ENCODE measurements at regions not wholly inside any gene's neighbourhood (a gene's known extent, or its start where the extent isn't known, plus 50 kb on each side); places are given as distances from the start of the nearest gene placed in this dataset.

GRCh38 chr1:185681034-185681633, 53.1 kb upstream of the HMCN1 start:
- Histone ChIP-seq H3K36me3 (no peaks in the 10 kb centered on the region), H3K4me3 (no peak overlapping the region), H3K4me1 (ENCODE audit: low read depth) (peaks cover 5% of the 10 kb centered on the region), H3K9me3 (ENCODE audit: low read depth) (no peaks in the 10 kb centered on the region), H3K27me3 (peaks cover 9% of the 10 kb centered on the region), H3K27ac (no peak overlapping the region)
- peak; percentile 64 to 65 for DNase-seq (ENCODE audit: low read depth in 1 of 2, low spot score in 1 of 2)
- peak; percentile 68 for TF ChIP-seq CTCF (IDR thresholded peaks at IDR 0.05; ENCODE audit: low read depth, low read length)

GRCh38 chr1:185680453-185680852, 53.7 kb upstream of the HMCN1 start:
- TF ChIP-seq CTCF (IDR thresholded peaks at IDR 0.05; ENCODE audit: low read depth, low read length): no peak
- H3K36me3 ChIP-seq: no peaks in the 10 kb centered on the region
- no peaks in the 10 kb centered on the region for H3K9me3 ChIP-seq (ENCODE audit: low read depth)
- H3K4me1 ChIP-seq (ENCODE audit: low read depth): peaks cover 6% of the 10 kb centered on the region
- no peak overlapping the region for H3K27ac ChIP-seq
- DNase-seq (ENCODE audit: low read depth in 1 of 2, low spot score in 1 of 2): no peak
- H3K27me3 ChIP-seq: peaks cover 5% of the 10 kb centered on the region
- no peak overlapping the region for H3K4me3 ChIP-seq

- peak in 1 of 2 donors; percentile 8 for DNase-seq (ENCODE audit: low read depth in 1 of 2, low spot score in 1 of 2)
- TF ChIP-seq CTCF (IDR thresholded peaks at IDR 0.05; ENCODE audit: low read depth, low read length): no peak
- Histone ChIP-seq H3K36me3 (no peaks in the 10 kb centered on the region), H3K9me3 (ENCODE audit: low read depth) (no peaks in the 10 kb centered on the region), H3K4me1 (ENCODE audit: low read depth) (peaks cover 14% of the 10 kb centered on the region), H3K27me3 (peaks cover 5% of the 10 kb centered on the region), H3K4me3 (no peak overlapping the region), H3K27ac (no peak overlapping the region)
Observed at GRCh38 chr1:185679220-185679619, 55.0 kb upstream of the HMCN1 start.

- no peak for TF ChIP-seq CTCF (IDR thresholded peaks at IDR 0.05; ENCODE audit: low read depth, low read length)
- no peaks in the 10 kb centered on the region for H3K36me3 ChIP-seq
- no peak overlapping the region for H3K4me3 ChIP-seq
- no peak overlapping the region for H3K27ac ChIP-seq
- H3K27me3 ChIP-seq: peaks cover 5% of the 10 kb centered on the region
- no peak for DNase-seq (ENCODE audit: low read depth in 1 of 2, low spot score in 1 of 2)
- H3K4me1 ChIP-seq (ENCODE audit: low read depth): peaks cover 19% of the 10 kb centered on the region
- H3K9me3 ChIP-seq (ENCODE audit: low read depth): no peaks in the 10 kb centered on the region
Observed at GRCh38 chr1:185676969-185677368, 57.2 kb upstream of the HMCN1 start.

GRCh38 chr1:185674201-185674600, 60.0 kb upstream of the HMCN1 start:
- no peak for TF ChIP-seq CTCF (IDR thresholded peaks at IDR 0.05; ENCODE audit: low read depth, low read length)
- Histone ChIP-seq H3K9me3 (ENCODE audit: low read depth) (no peaks in the 10 kb centered on the region), H3K27me3 (peaks cover 5% of the 10 kb centered on the region), H3K4me3 (no peak overlapping the region), H3K27ac (no peak overlapping the region), H3K36me3 (no peaks in the 10 kb centered on the region), H3K4me1 (ENCODE audit: low read depth) (peaks cover 28% of the 10 kb centered on the region)
- peak in 1 of 2 donors; percentile 11 for DNase-seq (ENCODE audit: low read depth in 1 of 2, low spot score in 1 of 2)
